Uterus (tissue), 2 donors: ENCODE measurements at regions not wholly inside any gene's neighbourhood (a gene's known extent, or its start where the extent isn't known, plus 50 kb on each side); places are given as distances from the start of the nearest gene placed in this dataset.

Source experiments
- CTCF ChIP-seq, 4 experiments: fragments of 200-600 bp in 2 of 4; fragments of 450-650 bp in 2 of 4; sonication (generic) in 2 of 4; IDR thresholded peaks; one replicate each; pipeline ENCODE4 v1.5.1; 2016 to 2019; ENCODE audit warnings: antibody characterized with exemption in 4 of 4, mild to moderate bottlenecking in 2 of 4, moderate library complexity in 1 of 4
- POLR2A ChIP-seq, 2 donors: fragments of 450-650 bp; IDR thresholded peaks; one replicate each; pipeline ENCODE4 v1.6.1; 2016; ENCODE audit warnings: antibody characterized with exemption in 2 of 2, mild to moderate bottlenecking in 1 of 2, moderate library complexity in 1 of 2

- TF ChIP-seq CTCF (IDR thresholded peaks at IDR 0.05), result no peak
- no peak for TF ChIP-seq POLR2A (IDR thresholded peaks at IDR 0.05)
These were observed 1646.3 kb downstream of the AMY1C start for GRCh38 chr1:105396001-105396400.
